ENCODE measurements at regions not wholly inside any gene's neighbourhood (a gene's known extent, or its start where the extent isn't known, plus 50 kb on each side); places are given as distances from the start of the nearest gene placed in this dataset.

- TF ChIP-seq CTCF (IDR thresholded peaks at IDR 0.05), result no peak
- no peak for TF ChIP-seq POLR2A (IDR thresholded peaks at IDR 0.05)
Measured at GRCh38 chr13:109387471-109387870, 398.9 kb downstream of the IRS2 start.
